ENCODE measurements at regions not wholly inside any gene's neighbourhood (a gene's known extent, or its start where the extent isn't known, plus 50 kb on each side); places are given as distances from the start of the nearest gene placed in this dataset.
"Not testable (repeated sequence)": the region's sequence is repeated elsewhere in the genome, so short reads cannot be mapped to it uniquely, and the experiment has no call there.

DNA sequence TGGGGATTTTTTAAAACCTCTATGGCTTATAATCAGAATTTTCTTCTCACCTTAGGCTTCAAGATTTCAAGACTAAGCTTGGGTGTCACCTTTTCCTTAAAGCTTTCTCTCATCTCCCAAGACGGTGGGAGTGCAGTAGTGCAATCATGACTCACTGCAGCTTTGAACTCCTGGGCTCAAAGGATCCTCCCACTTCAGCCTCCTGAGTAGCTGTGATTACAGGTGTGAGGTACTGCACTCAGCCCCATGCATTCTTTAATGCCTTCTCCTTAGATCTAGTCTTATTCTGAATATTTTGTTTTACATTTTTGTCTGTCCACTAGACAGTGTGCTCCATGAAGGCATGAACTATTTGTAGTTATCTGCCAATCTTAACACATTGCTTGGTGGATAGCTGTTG, 55.7 kb upstream of the FAT3 start:
- DNase-seq (ENCODE audit: low read depth in 2 of 2): no peak
- no peak overlapping the region for H3K4me3 ChIP-seq (replicated peaks in 1 of 2; ENCODE audit: low read depth in 2 of 2, low read length in 2 of 2)
- TF ChIP-seq, protein P1, sequence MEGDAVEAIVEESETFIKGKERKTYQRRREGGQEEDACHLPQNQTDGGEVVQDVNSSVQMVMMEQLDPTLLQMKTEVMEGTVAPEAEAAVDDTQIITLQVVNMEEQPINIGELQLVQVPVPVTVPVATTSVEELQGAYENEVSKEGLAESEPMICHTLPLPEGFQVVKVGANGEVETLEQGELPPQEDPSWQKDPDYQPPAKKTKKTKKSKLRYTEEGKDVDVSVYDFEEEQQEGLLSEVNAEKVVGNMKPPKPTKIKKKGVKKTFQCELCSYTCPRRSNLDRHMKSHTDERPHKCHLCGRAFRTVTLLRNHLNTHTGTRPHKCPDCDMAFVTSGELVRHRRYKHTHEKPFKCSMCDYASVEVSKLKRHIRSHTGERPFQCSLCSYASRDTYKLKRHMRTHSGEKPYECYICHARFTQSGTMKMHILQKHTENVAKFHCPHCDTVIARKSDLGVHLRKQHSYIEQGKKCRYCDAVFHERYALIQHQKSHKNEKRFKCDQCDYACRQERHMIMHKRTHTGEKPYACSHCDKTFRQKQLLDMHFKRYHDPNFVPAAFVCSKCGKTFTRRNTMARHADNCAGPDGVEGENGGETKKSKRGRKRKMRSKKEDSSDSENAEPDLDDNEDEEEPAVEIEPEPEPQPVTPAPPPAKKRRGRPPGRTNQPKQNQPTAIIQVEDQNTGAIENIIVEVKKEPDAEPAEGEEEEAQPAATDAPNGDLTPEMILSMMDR (IDR thresholded peaks at IDR 0.05; ENCODE audit: low read depth, low read length): no peak

DNA sequence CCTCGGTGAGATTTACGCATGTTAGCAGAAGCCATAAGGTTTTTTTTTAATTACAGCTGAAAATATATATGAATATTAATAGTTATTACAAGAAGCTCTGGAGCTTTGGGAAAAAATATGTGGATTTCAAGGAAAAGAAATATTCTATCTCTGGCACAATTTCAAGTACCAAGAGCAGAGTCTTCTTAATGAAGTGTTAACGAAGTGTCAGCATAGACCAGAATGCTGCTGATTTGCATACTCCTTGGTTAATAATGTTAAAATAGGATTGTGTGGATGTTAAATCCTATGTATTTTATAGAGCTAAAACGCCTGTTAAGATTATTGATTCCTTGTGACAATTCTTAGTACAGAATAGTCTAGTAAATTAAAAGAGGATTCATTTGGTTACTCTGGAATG, 57.0 kb upstream of the FAT3 start:
- no peak for DNase-seq (ENCODE audit: low read depth in 2 of 2)
- TF ChIP-seq, protein P1 (IDR thresholded peaks at IDR 0.05; ENCODE audit: low read depth, low read length): no peak
- H3K4me3 ChIP-seq (replicated peaks in 1 of 2; ENCODE audit: low read depth in 2 of 2, low read length in 2 of 2): no peak overlapping the region

DNA sequence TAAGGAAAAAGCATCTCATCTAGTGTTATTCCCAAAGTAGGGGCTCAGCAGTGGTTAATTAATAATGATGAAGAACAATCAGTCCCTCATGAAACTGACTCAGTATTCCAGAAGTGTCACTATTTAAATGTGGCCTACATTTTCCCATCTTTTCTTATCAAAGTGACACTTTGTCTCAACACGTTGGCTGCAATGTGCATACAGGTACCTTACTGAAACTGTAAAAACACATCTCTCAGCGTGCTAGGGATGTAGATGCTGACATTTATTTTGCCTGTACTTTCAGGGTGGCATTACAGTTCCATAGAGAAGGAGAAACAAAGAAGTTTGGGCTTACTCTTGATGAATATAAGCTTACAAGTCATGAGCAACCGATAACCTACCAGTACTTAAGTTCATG, 58.3 kb upstream of the FAT3 start:
- TF ChIP-seq, protein P1 (IDR thresholded peaks at IDR 0.05; ENCODE audit: low read depth, low read length): no peak
- no peak overlapping the region for H3K4me3 ChIP-seq (replicated peaks in 1 of 2; ENCODE audit: low read depth in 2 of 2, low read length in 2 of 2)
- DNase-seq (ENCODE audit: low read depth in 2 of 2): no peak

DNA sequence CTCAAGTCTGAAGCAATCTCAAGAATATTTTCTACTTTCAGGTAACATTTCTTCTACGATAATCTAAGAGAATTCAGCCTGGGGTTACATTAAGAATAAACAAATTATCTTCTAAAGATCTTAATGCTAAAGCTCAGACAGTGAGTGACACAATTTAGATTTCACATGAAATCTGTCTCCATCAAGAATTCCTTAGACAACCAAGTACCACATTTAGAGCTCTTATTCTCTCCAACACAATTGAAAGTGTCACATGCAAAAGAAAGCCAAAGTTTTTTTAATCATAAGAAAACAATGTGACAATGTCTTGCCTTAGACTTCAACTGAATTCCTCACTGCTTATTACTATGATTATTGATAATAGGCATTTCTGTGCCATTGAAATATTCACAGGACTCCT, 60.7 kb upstream of the FAT3 start:
- H3K4me3 ChIP-seq (replicated peaks in 1 of 2; ENCODE audit: low read depth in 2 of 2, low read length in 2 of 2): no peak overlapping the region
- DNase-seq (ENCODE audit: low read depth in 2 of 2): no peak
- TF ChIP-seq, protein P1 (IDR thresholded peaks at IDR 0.05; ENCODE audit: low read depth, low read length): no peak

GRCh38 chr11:92162776-92163175, 61.8 kb upstream of the FAT3 start:
- DNase-seq (ENCODE audit: low read depth in 2 of 2): no peak
- TF ChIP-seq, protein P1 (IDR thresholded peaks at IDR 0.05; ENCODE audit: low read depth, low read length): no peak
- no peak overlapping the region for H3K4me3 ChIP-seq (replicated peaks in 1 of 2; ENCODE audit: low read depth in 2 of 2, low read length in 2 of 2)

GRCh38 chr11:92159931-92160330, 64.7 kb upstream of the FAT3 start:
- DNase-seq (ENCODE audit: low read depth in 2 of 2): no peak
- TF ChIP-seq, protein P1 (IDR thresholded peaks at IDR 0.05; ENCODE audit: low read depth, low read length): no peak
- no peak overlapping the region for H3K4me3 ChIP-seq (replicated peaks in 1 of 2; ENCODE audit: low read depth in 2 of 2, low read length in 2 of 2)

DNA sequence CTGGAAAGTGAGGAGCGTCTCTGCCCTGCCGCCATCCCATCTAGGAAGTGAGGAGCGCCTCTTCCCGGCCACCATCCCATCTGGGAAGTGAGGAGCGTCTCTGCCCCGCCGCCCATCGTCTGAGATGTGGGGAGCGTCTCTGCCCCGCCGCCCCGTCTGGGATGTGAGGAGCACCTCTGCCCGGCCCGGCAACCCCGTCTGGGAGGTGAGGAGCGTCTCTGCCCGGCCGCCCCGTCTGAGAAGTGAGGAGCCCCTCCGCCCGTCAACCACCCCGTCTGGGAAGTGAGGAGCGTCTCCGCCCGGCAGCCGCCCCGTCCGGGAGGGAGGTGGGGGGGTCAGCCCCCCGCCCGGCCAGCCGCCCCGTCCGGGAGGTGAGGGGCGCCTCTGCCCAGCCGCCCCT, 67.2 kb upstream of the FAT3 start:
- H3K4me3 ChIP-seq (replicated peaks in 1 of 2; ENCODE audit: low read depth in 2 of 2, low read length in 2 of 2); DNase-seq (ENCODE audit: low read depth in 2 of 2): not testable (repeated sequence)

Measured in cardiac fibroblast (primary cell).